Fibroblast of peridontal ligament (primary cell): ENCODE measurements at regions not wholly inside any gene's neighbourhood (a gene's known extent, or its start where the extent isn't known, plus 50 kb on each side); places are given as distances from the start of the nearest gene placed in this dataset.

Source experiments
- DNase-seq: peaks from one replicate; pipeline ENCODE4 v3.0.0-alpha.2; 2010; ENCODE audit errors: extremely low read depth

- peak; percentile 96 for DNase-seq
Measured at GRCh38 chr4:147355847-147356246, 125.0 kb upstream of the EDNRA start.

- DNase-seq = peak; percentile 99
Measured at GRCh38 chr4:147360301-147360700, 120.6 kb upstream of the EDNRA start.

- DNase-seq = peak; percentile 94
Measured at GRCh38 chr4:147361726-147362125, 119.2 kb upstream of the EDNRA start.

GRCh38 chr4:147362938-147363337 lies 118.0 kb upstream of the EDNRA start:
- DNase-seq = peak; percentile 63

GRCh38 chr4:147363514-147363913 lies 117.4 kb upstream of the EDNRA start:
- no peak for DNase-seq

GRCh38 chr4:147365396-147365795 lies 115.5 kb upstream of the EDNRA start:
- no peak for DNase-seq

- DNase-seq = no peak
Measured at GRCh38 chr4:147366164-147366563, 114.7 kb upstream of the EDNRA start.

- DNase-seq = peak; percentile 17
Measured at GRCh38 chr4:147367891-147368290, 113.0 kb upstream of the EDNRA start.

- DNase-seq = no peak
Measured at GRCh38 chr4:147368948-147369347, 111.9 kb upstream of the EDNRA start.

- no peak for DNase-seq
Measured at GRCh38 chr4:147370473-147370872, 110.4 kb upstream of the EDNRA start.

- DNase-seq = no peak
Measured at GRCh38 chr4:147370881-147371280, 110.0 kb upstream of the EDNRA start.

- no peak for DNase-seq
Measured at GRCh38 chr4:147371661-147372060, 109.2 kb upstream of the EDNRA start.

GRCh38 chr4:147378780-147379179 lies 102.1 kb upstream of the EDNRA start:
- DNase-seq = no peak

GRCh38 chr4:147381749-147382148 lies 99.1 kb upstream of the EDNRA start:
- no peak for DNase-seq

- DNase-seq = no peak
Measured at GRCh38 chr4:147388018-147388417, 92.9 kb upstream of the EDNRA start.

GRCh38 chr4:147396105-147396504 lies 84.8 kb upstream of the EDNRA start:
- DNase-seq = no peak

- no peak for DNase-seq
Measured at GRCh38 chr4:147398556-147398955, 82.3 kb upstream of the EDNRA start.

- no peak for DNase-seq
Measured at GRCh38 chr4:147400721-147401120, 80.2 kb upstream of the EDNRA start.

GRCh38 chr4:147401221-147401620 lies 79.7 kb upstream of the EDNRA start:
- DNase-seq = no peak

GRCh38 chr4:147407261-147408045 lies 73.4 kb upstream of the EDNRA start:
- DNase-seq = no peak

GRCh38 chr4:147408189-147408588 lies 72.7 kb upstream of the EDNRA start:
- DNase-seq = peak; percentile 2

- no peak for DNase-seq
Measured at GRCh38 chr4:147409350-147409749, 71.5 kb upstream of the EDNRA start.

- DNase-seq = no peak
Measured at GRCh38 chr4:147418226-147418625, 62.7 kb upstream of the EDNRA start.

GRCh38 chr4:147421456-147421855 lies 59.4 kb upstream of the EDNRA start:
- no peak for DNase-seq
